ENCODE measurements at regions not wholly inside any gene's neighbourhood (a gene's known extent, or its start where the extent isn't known, plus 50 kb on each side); places are given as distances from the start of the nearest gene placed in this dataset.

DNA sequence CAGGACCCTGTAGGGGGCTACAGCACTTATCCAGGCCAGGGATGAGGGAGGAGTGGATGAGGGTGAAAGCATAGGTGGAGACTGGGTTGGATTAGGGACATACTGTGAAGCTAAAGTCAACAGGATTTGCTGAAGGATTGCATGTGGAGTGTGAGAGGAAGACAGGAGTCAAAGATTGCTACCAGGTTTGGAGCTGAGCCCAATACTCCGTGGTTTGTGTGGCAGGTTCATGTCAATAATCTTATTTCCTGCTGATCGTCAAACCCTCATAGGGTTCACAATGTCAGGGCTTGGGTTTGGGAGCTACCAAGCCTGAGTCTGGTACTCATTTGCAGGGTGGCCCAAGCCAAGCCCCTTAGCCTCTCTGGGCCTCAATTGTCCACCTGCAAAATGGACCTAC is 77.1 kb upstream of the PLXNC1 start:
- no peak for DNase-seq

DNA sequence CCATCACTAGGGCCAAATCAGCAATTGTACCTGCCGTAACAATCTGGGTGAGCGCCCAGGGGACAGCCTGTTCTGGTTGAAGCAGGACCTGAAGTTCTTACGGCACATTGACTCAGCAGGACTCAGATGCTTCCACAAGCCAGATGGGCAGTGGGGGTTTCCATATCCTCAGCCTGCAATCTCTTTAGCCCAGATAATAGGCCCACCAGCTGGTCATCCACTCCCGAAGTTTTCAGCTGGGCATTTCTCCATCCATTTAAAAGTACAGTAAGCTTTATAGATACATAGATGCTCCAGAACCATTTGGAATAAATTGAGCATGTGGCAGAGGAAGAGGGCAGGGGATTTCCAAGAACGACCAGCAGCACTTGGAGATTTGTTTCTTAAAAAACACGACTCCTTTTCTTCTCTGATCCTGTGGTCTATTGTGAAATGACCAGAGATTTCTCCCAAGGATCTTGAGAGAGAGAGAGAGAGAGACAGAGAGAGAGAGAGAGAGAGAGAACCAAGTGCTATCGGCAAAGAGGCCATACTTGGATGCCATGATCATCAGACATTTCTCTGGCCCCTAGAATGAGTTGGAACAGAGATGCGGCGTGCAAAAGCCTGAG is 74.8 kb upstream of the PLXNC1 start:
- DNase-seq, result no peak

DNA sequence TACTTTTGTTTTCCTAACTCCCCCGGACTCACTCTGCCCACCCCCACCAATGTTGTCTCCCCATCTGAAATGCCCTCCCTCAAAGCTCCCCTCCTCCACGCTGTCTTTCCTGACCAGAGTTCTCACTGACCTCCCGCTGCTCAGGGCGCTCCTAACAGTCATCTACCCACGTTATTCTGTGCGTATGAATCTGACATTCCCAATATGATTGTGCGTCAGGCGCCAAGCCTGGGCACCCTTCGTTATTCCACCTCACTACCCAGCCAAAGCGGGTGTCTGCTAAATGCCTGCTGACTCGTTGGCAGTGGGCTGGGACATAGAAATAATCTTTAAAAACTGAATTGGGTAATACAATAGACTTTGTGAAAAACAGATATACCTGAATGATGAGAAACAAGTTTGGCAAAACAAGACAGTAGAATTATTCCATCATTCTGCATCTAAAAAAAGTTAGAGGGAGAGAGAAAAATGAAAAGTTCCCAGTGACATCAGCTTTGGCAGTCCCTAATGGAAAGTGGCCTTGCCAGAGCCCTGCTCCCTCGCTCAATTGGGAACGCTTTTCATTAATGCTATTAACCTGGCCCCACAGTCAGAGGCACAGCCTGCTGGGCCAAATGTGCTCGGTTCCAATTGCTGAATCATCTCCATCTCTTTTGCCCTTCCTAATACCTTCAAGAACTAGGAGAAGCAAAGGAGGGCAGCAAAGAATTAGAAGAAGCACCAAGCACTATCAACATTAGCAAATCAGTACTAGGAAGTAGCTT is 74.0 kb upstream of the PLXNC1 start:
- no peak for DNase-seq

DNA sequence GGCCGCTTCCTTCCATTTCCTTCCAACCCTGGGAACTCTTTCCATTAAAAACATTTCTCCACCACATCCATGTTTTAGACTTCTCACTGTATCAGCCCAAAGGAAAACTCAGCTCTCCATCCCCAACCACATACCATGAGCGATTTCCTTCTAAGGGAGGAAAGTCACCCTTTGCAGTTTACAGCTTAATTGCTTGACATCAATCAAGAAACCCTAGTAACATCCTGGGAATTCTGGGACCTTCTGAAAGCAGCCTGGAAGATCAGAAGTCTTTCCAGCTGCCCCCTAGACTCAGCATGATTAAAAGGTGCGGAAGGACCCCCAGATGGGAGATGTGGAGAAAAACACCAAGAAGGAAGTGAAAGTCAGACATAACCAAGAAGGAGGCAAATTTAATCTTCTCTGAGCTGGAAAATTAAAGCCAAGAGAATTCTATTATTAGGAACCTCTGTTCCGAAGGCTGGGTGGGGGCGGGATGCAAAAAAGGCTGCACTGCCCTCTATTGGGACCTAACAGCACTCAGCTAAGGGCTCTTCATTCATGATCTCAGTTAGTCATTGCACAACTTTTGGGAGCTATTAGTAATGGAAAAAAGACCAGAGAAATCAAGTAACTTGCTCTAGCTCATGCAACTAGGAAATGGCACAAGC is 73.3 kb upstream of the PLXNC1 start:
- no peak for DNase-seq

DNA sequence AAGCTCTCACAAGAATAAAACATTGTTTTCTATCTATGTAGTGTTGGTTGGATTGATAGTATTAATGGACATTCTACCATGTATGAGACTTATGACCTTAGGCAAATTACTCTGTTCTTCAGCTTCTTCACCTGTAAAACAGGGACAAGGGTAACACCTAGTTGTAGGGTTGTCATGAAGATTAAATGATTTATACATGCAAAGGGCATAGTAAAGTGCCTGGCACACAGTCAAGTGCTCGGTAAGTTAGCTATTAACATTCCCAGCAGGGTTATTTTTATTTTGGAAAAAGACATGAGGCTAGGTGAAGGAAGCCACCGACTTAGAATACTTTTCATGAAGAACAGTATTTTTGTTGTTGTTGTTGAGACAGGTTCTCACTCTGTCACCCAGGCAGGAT is 71.2 kb upstream of the PLXNC1 start:
- no peak for DNase-seq

DNA sequence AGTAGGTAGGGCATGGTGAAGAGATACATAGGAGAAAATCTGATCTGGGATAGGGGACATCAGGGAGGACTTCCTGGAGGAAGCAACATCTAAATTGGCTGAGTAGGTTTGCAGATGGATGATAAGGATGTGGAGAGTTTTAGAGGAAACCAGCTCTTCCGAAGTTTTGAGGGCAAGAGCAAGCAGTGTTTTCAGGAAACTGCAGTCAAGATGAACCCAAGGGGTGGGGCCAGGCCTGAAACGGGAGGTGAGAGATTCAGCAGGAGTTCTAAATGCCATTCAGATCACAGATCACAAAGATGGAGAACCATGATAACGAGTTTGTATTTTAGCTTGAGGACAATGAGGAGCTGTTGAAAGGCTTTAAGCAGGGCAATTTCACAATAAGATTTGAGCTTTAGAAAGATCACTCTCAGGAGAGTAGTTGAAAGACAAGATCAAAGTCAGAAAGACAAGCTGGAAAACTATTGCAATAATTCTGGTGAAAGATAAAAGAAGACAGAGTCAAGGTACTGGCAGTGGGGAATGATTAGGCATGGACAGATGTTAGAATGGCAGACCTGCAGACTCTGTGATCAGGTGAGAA is 70.1 kb upstream of the PLXNC1 start:
- DNase-seq, result no peak

DNA sequence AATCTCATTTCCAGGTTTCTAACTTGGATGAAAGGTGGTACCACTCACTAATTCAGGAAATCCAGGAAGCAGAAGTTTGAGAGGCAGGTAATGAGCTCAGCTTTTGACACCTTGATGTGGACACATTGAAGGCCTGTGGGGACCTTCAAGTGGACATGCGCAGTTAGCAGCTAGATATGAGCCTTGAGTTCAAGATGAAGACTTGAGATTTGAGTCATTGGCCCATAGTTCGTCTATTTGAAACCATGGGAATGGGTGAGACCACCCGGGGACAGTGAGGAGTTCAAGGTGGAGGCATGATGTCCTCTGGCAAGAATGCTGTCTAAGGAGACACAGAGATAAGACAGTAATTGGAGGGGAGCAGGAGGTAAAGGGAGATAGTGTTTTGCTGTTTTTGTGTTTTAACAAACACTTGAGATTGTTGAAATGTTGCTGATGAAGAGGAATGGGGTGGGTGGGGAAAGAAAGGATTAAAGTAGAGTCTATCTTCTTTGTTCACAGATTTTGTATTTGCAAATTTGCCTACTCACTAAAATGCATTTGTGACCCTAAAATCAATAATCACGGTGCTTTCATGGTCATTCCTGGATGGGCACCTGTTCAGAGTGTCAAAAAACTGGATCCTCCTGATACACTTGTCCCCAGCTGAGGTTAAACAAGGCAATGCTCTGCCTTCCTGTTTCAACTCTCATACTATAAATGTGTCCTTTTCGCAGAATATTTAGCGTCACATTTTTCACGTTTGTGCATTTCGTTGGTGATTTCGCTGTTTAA is 69.5 kb upstream of the PLXNC1 start:
- no peak for DNase-seq

DNA sequence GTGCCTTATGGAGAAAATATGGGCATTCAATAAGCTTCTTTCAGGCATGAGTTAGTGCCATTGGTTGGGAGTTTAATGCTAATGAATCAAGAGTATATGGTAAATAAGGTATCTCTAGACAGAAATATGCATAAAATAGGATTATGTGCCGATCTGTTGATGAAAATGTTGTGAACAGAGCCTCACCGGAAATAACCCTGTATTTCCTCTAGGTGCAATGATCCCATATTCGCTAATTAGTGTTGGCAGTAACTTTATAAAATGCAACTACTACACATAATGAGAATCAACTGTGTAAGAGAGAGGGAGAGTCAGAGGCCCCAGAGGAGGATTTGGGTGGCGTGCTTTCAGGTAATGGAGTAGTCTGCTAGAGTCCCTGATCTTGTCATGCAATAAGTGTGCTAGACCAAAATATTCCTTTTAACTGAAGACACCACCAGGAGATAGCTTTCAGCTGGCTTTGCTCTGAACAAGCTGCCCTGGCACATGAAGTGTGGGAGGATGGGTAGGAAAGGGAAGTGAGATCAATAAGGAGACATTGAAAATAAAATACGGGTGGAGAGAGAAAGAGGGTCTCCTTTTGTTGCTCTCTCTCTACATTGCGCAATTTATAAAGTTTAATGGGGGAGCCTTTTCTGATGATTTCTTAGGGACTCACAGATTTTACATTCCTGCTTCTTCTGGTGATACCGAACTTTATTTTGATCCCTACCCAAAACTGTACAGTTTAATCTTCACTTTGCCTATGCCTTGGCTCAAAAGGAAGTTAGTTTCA is 68.6 kb upstream of the PLXNC1 start:
- no peak for DNase-seq

DNA sequence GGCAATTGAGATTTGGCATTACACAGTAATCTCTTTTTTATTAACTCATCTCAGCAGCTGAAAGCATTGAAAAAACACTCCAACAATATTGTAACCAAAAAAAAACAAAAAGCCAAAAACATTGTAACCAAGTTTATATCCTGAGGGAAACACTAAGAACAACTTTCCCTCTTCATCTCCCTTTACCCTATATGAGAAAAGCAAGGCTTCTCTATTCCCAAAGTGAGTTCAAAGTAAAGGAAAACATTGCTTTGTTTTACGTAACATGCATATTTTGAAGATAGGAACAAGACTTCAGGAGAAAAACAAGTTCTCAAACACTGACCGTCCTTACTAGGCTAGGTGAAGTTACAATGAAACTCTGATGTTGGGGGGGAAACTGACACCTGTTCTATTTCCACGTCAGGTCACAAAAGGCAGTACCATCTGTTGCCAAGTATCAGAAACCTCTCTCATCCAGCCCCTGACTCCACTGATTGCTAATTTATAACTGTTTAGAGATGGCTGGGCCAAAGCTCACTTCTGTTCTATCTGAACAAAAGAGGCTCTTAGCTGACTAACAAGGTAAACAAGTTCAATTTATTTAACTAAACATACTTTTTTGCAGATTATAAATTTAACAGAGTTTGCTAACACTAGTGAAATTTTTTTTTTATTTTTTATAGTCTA is 67.9 kb upstream of the PLXNC1 start:
- no peak for DNase-seq

DNA sequence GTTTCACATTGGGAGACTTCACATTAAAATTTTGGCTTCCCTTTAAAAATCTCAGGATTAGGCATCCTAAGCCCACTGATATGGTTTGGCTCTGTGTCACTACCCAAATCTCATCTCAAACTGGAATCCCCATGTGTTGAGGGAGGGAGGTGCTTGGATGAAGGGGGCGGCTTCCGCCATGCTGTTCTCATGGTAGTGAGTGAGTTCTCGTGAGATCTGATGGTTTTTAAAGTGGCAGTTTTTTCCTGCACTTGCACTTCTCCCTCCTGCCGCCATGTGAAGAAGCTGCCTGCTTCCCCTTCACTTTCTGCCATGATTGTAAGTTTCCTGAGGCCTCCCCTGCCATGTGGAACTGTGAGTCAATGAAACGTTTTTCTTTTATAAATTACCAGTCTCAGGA is 65.7 kb upstream of the PLXNC1 start:
- no peak for DNase-seq

DNA sequence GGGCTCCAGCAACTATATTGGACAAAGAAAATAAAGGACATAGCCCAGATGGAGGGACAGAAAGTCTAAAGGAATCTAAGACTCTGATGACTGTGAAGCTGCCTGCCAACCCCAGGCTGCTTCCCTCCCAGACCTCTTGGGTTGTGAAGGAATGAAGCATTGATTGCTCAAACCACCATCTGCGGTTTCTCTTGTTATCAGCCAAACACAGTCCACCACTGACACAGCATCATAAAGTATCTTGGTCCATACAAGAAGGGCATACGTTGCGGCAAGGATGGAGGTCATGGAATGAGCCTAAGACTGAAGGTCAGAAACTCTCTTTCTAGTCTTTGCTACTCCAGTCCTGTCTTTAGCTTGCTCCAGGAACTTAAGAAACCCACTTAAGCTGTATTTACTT is 58.5 kb upstream of the PLXNC1 start:
- DNase-seq, result no peak

DNA sequence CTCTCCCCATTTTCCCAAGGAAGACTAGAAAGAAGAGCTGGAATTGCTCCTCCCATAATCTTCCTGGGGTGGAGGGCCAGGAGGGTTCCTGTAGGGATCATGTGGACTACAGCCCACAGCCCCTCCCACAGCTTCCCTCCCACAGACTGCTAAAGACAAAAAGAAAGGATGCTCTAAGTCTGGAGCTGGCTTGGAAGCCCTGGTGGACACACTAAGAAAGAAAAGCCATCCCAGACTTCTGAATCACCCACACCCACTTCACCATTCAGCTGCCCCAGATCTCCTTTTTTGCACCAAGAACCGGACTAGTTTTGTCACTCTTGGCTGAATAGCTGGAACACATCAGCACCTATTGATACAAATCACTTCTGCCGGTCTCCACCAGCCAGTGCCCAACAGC is 56.8 kb upstream of the PLXNC1 start:
- DNase-seq, result no peak

DNA sequence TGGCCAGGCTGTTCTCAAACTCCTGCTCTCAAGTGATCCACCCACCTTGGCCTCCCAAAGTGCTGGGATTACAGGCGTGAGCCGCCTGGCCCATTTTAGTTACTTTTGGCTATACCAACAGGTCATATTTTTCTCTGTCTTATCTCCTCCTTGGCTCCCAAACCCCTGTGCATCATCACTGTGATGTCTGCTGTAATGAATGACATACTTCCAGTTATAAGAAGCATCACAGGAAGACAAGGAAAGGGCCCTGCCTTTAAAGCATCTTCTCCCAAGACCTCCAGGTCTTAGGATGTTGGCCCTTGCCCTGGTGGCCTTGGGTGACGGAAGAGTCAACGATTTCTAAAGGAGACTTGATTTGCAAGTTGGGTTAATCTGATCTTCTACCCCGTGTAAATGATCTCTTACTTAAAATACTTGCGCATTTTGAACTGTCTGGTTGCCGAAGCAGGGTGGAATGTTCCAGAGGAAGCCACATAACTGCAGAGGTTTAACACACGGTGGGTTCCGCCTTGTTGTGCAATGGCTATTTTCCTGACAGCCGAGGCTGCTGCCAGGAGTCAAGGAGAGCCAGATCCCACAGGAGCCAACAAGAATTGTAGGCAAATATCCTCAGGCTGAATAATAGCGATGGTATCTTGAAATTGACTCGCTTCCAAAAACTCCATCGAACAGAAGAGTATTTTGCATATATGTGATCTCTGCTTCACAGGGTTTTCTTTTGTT is 55.7 kb upstream of the PLXNC1 start:
- no peak for DNase-seq

DNA sequence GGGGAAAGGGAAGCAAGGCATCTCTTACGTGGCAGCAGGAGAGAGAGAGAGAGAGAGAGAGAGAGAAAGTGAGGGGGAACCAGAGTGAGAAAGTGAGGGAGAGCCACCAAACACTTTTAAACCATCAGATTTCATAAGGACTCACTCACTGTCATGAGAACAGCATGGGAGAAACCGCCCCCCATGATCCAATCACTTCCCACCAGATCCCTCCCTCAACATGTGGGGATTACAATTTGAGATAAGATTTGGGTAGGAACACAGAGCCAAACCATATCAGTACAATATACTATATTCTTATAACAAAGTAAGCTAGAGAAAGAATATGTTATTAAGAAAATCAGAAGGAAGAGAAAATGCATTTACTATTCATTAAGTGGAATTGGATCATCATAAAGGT is 53.7 kb upstream of the PLXNC1 start:
- no peak for DNase-seq

DNA sequence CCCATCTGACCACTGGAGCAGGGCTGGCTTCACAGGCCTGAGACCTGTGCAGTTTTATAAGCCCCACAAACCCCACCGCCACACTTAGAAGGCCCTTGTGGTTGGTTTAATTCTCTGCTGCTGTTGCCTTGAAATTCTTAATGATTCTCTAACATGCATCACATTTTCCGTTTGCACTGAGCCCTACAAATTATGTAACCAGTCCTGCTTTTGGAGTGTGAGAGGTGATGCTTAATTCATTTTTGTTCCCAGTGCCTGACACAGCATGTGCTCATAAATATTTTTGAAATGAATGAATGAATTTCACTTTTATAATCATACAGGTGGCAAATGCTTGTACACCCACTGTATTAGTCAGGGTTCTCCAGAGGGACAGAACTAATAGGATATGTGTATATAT is 52.8 kb upstream of the PLXNC1 start:
- no peak for DNase-seq

DNA sequence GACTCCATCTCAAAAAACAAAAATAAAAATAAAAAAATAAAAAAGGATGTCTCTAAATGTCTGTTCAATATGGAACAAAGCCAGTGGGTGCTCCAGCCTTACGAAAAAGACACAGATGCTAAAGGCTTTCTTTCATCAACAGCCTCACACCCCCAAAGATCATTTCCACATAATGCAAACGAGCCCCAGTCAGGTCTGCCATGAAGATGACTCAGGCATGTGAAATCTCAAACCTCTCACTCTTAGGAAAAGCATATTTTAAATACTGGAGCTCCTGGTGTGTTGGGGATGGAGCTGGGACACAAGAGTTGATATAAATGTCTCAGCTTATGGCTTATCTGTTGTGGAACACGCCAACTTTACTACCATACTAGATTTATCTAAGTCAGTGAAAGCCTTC is 49.9 kb upstream of the PLXNC1 start:
- no peak for DNase-seq
